C4-2B (cell line): ENCODE measurements at regions not wholly inside any gene's neighbourhood (a gene's known extent, or its start where the extent isn't known, plus 50 kb on each side); places are given as distances from the start of the nearest gene placed in this dataset.

Experiments used
- H3K27ac ChIP-seq: fragments of 450-650 bp; 2 replicates; pipeline ENCODE4 v1.5.1; 2017
- CTCF ChIP-seq: fragments of 450-650 bp; conservative IDR thresholded peaks from 2 replicates; pipeline ENCODE4 v1.5.1; 2017; ENCODE audit warnings: mild to moderate bottlenecking
- ZFX ChIP-seq: fragments of 450-650 bp; IDR thresholded peaks from 2 replicates; pipeline ENCODE4 v1.6.1; 2017

- H3K27ac ChIP-seq = no peak overlapping the region
- TF ChIP-seq ZFX = no peak
- peak; percentile 49 for TF ChIP-seq CTCF
Measured at GRCh38 chr12:86914721-86915120, 658.5 kb upstream of the MGAT4C start.

- TF ChIP-seq ZFX = no peak
- TF ChIP-seq CTCF = no peak
- no peak overlapping the region for H3K27ac ChIP-seq
Measured at GRCh38 chr12:86911973-86912372, 655.8 kb upstream of the MGAT4C start.

- TF ChIP-seq CTCF = no peak
- TF ChIP-seq ZFX = no peak
- H3K27ac ChIP-seq = no peak overlapping the region
Measured at GRCh38 chr12:86903159-86903558, 647.0 kb upstream of the MGAT4C start.

- H3K27ac ChIP-seq = no peak overlapping the region
- TF ChIP-seq ZFX (no peak), CTCF (no peak)
Measured at GRCh38 chr12:86860776-86861175, 604.6 kb upstream of the MGAT4C start.

GRCh38 chr12:86852451-86852850 lies 596.3 kb upstream of the MGAT4C start:
- no peak overlapping the region for H3K27ac ChIP-seq
- TF ChIP-seq ZFX (no peak), CTCF (no peak)

GRCh38 chr12:86838711-86839110 lies 582.5 kb upstream of the MGAT4C start:
- H3K27ac ChIP-seq = no peak overlapping the region
- TF ChIP-seq CTCF (no peak), ZFX (no peak)

- no peak overlapping the region for H3K27ac ChIP-seq
- no peak for TF ChIP-seq ZFX
- no peak for TF ChIP-seq CTCF
Measured at GRCh38 chr12:86838260-86838659, 582.1 kb upstream of the MGAT4C start.
